Medulla oblongata (tissue), 1 donor: ENCODE measurements at regions not wholly inside any gene's neighbourhood (a gene's known extent, or its start where the extent isn't known, plus 50 kb on each side); places are given as distances from the start of the nearest gene placed in this dataset.

Source experiments
- DNase-seq: peaks from one replicate; pipeline ENCODE4 v3.0.0-alpha.2; 2015; ENCODE audit errors: extremely low spot score

DNA sequence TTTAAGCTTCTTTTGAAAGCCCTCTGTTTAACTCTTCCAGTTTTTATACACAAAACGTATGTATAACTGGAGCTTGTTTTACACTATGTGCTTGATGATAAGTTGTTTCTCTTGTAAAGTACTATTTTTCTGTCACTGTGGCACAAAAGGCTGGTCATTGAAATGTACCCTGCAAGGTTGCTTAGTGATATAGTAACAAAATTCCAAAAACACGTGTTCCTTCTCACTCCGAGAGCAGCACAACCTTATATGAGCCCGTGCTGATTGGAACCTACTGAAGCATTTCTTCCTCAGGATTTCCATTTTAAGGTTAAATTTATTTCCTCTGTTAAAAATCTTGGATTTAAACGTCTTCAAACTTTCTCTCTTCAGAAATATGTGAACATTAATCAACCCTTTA is 772.9 kb upstream of the TENM3 start:
- DNase-seq = no peak

DNA sequence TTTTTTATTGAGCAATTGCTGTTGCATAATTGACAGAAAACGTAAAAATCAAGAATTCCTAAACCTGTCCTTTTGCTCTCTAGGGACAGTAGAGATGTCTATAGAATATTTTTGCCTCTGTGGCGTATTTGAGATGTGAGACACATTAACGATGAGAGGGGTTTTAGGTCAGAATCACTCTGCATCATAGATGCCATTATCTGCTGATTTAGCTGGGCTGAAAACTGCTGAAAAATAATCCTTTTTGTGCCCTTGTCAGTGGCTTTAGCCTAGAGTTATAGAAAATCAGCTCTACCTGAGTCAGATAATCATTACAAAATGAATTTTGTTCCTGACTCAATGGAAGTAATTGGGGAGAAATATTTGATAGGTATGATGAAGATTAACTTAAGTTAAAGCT is 767.8 kb upstream of the TENM3 start:
- DNase-seq = no peak

DNA sequence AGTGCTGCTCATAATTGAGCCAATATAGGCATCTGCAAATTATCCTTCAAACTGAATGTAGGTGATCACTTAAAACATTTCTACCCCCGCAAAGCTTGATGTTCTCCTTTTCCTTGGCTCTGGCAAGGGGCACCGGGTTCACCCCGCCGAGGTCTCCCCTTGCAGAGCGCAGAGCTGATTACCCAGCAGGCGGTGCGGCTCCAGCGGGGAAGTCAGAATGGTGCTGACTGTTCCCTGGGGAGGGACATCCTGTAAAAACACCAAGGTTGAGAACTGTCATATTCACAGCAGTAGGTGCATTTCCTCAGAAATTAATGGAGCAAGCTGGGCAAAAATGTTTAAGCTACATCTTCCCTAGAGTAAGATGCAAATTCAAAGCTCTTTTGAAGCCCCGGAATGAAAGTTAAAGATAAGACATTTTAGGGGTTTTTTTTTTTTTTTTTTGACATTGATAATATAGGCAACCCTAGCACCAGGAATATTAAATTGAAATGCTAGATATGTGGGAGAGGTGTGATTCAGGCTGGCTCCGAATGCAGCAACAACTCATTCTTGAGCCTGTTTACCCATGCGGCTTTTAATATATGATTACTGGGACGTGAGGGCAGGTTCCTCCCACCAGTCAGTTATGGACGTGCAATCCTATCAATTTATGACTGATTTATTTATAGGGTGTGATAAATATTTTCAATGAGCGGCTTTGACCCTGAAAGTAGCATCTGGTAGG is 767.3 kb upstream of the TENM3 start:
- DNase-seq = no peak

DNA sequence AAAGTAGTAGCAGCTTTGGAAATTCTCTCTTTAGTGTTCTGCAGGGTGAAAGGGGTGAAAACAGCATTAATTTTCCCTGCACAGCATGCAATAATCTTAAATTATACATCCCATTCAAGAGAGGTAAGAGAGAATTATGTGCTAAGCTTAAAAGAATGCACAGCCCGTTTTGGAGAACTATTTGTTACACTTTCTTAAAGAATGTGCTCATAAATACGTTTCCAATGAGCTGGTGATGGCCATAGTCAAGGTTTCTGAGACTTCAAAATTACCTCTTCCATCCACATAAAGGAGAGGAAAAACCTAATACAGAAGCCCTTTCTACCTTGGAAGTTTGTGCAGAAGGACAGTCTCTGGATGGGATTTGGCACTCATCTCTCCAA is 766.7 kb upstream of the TENM3 start:
- DNase-seq = no peak

DNA sequence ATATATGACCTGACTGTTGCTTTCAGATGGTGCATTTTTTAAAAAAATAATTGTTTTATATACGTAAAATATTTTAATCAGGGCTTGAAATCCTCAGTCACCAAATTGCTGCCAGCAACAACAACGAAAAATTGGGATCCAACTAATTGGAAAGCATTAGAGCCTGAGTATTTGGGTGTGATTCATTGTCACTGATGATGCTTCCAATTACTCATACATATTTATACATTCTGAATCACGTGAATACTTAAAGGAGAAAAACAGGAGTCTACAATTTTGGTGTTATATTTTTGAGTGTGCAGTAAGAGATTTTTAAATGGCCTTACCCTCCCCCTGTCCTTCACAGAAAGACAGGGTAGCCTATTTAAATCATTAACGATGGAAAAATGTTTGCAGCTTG is 765.6 kb upstream of the TENM3 start:
- no peak for DNase-seq

DNA sequence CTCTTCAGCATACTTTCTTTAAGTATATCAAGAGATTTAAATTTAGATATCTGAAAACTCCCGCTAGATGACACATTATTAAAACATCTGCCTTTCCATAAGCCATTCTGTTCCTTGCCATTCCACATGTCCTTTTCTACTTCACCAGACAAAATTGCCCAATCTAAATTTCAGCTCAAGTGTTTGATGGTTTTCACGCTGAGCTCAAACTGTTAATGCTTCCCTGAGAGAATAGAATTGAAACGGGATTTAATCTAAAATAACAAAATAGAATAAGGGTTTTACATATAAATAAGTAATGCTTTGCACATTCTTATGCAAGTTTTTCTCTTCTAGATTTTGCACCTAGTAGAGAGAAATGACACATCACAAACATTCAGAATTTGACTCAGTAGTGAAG is 764.5 kb upstream of the TENM3 start:
- DNase-seq = no peak

DNA sequence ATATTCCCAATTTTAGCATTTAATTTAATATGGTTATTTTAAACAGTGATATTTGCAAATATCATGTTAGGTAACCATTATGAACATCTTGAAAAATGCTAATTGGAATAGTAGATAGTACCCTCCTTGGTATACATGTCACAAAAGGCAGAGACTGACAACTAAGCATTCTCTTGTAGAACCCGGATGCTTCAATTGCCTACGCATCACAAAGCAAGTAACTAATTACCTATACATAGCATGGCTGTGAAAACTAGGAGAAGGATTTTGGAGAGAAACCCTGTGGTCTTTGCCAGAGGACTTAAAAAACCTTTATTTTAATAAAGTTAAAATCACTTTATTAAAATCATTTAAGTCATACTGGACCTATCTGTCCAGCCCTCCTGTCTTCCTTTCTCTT is 764.1 kb upstream of the TENM3 start:
- DNase-seq = no peak

DNA sequence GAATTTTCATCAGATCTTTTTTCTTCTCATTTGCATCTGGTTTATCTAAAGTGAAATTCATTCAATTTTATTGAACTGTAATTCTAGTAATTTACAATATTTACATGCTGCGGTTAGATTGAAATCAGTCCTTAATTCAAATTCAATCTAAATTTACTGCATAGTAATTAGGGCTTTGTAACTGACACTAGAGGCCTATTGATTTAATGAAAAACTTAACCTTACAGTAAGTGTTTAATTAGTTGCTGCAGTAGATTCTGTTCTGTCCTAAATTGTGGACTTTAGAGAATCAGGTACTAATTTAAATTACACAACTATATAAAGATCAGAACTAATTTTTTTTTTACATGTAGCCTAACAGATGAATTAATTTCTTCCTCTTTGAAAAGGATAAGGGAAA is 758.8 kb upstream of the TENM3 start:
- DNase-seq = no peak

DNA sequence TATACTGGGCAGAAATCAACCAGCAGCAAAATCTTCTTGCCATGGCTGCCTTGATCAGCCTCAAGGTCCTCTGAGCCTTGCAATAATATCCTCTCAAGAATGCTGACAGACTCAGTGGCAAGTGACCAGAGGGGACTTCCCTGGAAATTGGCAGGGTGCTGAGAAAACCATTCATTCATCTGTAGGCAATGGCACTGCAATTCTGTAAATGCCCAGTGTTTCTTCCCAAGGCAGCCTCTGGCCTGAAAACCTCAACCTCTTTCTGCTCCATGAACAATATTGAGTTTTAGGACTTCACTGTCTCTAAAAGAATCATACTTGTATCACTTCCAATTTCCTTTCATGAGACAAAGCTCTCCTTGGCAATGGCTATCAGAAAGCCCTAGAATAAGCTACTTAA is 754.3 kb upstream of the TENM3 start:
- peak; percentile 67 for DNase-seq

DNA sequence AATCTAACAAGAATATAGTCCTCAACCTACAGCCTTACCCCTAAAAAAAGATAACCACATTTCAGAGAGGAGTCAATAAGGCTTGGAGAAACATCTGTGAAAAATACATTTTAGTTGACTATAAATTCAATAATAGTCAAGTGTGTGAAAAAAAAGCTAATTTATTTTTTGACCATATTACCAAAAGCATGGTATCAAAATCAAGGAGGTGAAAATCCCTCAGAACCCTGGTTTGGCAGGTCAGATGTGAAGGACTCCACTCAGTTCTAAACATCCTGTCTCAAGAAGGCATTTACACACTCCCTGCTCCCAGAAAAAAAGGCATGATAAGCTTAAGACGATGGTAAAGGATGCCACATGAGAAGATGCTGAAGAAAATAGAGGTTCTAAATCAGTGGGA is 745.1 kb upstream of the TENM3 start:
- DNase-seq = no peak

DNA sequence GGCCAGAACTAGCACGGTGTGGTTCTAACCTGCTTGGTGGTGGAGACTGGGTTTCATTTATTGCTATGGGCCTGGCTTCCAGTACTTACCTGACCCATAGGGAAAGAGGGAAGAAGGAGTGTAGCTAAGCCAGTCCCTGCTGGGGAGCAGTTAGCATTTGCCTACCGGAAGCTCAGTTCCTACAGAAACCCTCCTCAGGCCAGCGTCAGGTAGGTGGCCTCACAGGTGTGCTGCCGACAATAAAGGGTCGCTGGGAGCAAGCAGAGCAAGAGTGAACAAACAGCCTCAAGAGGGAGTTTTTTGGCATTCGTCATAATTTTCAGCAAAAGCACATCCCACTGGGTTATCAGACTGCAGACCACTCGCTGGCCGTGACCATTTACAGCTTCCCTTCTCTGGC is 740.6 kb upstream of the TENM3 start:
- no peak for DNase-seq

DNA sequence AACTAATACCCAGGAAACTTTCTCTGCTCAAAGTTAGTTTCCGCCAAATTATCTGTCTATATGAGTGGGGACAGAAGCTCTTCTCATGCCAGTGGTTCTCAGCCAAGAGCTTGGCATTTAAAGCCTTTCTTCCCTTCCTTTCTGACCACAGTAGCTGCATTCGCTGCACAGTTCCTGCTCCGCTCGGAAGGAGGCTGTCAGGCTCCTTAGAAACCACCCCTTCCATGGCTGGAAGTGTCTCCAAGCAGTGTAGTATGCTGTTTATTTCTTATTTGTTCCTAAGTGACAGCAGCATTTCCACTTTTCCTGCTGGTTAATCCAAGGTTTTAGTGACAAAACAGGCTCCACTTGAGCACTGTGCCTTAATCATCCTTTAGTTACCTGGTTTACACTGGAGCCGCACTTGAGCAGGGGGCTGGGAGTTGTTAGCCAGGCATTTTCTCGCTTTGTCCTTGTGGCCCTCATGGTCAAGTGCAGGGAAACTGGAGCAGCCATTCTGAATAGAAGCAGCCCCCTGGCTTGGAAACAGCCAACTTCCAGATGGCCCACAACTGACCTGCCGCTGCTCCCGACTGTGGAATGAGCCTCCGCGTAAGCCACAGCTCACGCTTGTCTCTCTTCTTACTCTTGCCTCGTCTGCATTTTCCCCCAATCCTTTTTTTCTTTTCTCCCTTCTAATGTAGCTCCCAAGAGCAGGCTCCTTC is 739.4 kb upstream of the TENM3 start:
- DNase-seq = no peak

DNA sequence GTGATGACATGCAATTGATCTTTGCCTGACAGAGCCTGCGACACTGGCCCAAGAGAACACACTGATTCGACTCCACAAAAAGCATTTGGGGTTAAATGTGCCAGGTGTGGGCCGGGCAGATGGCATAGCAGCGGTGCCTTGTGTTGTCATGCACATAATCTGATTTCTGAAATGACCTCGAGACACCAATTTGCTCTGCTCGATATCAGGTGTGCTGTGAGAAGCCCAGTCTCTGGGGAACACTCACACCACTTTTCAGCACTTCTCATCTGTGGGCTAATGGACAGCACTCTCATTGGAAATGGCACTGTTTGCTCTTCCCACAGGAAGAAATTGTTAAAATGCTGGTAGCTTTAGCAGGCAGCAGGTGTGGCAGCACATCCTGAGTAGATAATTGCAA is 738.3 kb upstream of the TENM3 start:
- no peak for DNase-seq

DNA sequence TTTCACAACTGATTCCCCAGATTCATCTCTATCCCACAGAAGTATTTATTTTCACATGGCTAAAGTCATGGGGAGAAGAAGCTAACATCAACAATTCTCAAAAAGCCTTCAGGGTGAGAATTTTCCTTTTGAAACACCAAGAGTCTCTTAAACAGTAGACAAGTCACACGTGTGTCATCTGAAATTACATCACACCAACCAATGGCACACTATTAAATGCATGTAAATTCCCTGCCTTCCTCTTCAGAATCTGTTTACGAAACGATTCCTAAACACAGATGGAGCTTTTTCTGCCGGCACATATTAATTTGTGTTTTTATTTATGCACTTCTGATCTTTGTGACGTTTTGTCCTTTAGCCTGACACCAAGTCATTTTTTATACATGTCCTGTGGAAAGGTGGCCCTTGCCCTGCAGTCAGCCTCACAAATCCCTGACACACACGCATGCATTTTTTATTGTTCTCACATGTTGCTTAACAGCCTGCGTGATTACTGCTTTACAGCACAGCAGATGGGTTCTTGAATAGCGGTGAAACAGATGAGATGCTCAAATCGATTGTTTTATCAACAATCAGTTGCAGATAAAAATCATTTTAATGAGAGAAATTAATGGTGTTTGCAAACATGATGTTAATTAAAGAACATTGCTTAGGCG is 735.9 kb upstream of the TENM3 start:
- DNase-seq = no peak

DNA sequence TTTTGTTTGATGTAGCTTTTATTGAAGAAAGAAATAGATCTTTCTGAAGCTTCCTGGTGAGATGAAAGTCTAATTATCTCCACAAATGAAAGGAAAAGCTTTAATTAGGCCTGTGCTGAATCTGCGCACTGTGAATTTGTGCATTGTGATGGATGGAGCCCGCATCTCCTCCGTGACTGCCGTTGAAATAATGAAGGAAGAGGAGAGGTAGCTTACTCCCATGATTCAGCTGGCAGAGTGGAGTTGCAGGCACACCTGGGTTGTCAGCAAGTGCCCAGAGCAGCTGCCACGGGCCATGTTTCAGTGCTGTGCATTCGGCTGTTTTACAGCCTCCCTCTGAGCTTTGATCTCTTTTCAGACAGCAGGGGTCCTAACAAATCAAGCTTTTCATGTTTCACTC is 735.3 kb upstream of the TENM3 start:
- no peak for DNase-seq

DNA sequence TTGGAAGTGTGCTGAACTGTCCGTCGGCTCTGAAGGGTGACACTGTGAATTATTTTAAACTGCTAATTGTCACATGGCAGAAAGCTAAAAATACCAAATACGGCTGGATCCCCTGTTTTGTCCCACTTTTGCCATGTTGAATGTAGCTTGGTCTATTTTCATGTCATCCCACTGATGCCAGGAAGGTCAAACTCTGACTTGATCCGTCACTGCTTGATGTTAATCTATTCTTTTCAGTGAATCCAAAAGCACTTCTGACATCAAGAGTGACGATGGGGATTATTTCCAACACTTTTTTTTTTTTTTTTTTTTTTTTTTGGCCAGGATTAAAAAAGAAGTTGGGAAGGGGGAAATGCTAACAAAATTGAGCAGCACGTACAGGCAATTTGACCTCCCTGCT is 734.6 kb upstream of the TENM3 start:
- DNase-seq = no peak

DNA sequence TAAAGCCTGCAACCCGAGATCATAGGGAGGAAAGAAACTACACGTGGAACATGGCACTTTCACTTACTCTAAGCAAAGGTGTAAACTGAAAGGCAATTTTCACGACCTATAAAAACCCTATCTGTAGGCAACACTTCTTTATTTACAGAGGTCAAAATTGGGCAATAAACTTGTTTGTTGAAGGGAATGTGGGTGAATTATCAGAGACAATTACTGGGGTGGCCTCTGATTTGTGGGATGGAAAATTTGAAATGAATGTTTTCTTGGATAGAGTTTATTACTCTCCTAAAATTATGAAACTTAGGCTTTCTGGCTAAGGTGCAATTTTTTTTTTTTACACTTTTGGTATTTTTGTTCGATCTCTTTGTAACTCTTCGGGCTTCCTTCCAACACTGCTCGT is 734.1 kb upstream of the TENM3 start:
- DNase-seq = no peak

DNA sequence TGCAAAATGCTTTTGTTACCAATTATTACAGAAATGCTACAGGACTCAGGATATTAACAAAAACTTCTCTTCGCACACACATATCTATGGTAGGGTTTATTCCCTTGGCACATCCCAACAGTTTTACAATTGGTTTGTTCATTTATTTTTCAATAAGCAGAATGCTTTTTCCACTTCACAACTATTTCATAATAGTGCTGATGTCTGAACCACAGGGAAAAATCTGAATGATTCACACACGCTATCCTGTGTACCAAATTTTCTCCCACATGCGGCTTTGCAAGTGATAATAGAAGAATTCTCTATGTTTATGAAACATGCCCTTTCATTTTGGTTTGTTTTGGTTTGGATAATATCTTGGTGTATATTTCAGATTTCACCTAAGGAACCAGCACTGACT is 725.7 kb upstream of the TENM3 start:
- no peak for DNase-seq

DNA sequence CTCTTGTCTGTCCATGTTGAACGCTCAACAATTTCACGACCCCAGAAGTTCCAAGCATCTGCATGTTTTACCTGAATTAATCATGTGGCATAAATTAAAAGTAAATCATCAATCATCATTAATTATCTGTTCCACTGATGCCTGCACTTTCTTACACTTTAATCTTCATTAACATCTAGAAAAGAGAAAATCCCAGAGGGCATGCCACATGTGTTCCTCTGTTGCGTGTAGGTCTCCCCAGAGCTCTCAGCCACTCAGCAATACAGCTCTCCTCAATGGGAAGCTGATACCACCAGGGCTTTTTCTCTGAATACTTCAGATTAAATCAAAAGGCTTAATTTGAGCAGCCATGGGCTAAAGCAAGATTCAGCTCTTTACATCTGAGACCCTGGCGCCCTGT is 722.4 kb upstream of the TENM3 start:
- DNase-seq = no peak

DNA sequence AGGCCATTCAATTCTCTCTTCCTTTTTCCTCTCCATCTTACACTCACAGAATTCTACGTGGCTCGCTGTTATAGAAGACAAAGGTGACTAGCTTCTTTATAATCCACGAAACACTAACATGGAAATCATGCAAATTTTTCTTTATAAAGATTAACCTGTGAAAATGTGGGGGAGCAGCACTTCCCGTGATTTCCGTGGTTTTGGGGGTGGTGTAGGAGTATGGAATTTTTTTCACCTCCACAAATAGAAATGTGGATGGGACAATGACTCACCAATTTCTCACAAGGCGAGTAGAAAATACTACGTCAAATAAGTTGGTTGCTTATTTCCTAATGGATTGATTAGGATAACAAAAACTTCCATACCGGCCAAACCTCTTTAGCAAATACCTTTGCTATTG is 719.2 kb upstream of the TENM3 start:
- no peak for DNase-seq

DNA sequence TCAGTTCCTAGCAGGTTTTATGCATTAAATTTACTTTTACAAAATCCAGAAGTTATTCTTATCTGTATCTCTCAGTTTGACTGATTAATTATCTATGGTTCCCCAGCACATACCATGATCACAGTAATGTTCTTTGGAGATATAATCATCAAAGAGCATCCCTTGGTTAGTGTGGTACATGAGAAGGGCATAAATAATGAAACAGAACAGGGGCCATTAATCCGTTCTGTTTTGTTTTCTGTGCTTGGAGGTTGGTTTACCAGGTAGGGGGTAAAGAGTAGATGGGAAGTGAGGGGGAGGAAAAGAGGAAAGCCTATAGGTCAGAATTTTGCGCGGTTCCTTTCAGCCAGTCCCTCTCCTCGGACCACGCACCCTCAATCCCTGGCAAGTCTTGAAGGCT is 718.7 kb upstream of the TENM3 start:
- DNase-seq = no peak

DNA sequence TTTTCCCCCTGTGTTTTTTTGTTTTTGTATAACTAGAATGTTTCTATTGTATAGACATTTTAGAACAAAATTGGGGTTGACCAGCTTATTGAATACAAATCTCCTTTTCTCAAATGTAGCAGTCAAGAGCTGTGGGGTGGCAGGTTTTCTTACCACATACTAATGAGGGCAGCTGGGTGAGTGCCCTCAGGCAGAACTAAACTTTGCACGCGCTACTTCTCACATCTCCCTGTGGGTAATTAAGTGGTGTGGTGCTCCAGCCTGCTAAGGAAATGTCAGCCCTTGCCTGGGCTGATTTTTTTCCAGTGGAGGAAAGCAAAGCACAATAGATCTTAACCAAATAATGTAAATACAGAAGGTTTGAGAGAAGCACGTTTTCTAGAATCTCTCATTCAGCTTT is 717.6 kb upstream of the TENM3 start:
- no peak for DNase-seq

DNA sequence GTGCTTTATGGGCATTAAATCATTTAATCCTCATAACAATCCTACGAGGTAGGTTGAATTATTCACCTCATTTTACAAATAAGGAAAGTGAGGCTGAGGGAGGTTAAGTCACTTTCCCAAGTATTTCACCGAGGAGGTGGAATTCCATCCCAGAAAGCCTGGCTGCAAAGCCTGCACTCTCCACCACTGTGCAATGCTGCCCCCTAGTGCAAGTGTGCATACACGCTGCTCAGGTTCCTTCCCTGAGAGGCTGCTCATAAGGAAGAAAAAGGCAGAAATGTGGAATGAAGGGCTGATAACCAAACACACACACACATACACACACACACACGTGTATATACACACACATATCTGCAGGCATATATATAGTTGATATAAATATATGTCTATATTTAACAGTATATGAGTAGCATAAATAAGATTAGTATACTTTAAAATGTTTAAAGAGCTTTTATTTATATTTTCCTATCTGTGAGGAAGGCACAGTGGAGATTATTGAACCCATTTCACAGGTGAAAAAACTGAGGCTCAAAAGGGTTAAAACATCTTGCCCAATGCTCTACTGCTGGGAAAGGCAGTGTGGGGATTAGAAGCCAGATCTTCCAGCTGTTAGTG is 714.5 kb upstream of the TENM3 start:
- DNase-seq = peak; percentile 88
